HEK293 (cell line): ENCODE measurements at regions not wholly inside any gene's neighbourhood (a gene's known extent, or its start where the extent isn't known, plus 50 kb on each side); places are given as distances from the start of the nearest gene placed in this dataset.

Experiments used
- BCL11B ChIP-seq: fragments of 450-650 bp; formaldehyde crosslinking; IDR thresholded peaks from 2 replicates; pipeline ENCODE4 v1.5.1; 2016; ENCODE audit warnings: low read depth, missing biosample characterization, missing genetic modification characterization
- CTCF ChIP-seq: fragments of 450-650 bp; formaldehyde crosslinking; IDR thresholded peaks from 2 replicates; pipeline ENCODE4 v1.5.1; 2016; ENCODE audit warnings: missing biosample characterization, missing genetic modification characterization
- REST ChIP-seq: fragments of 450-650 bp; formaldehyde crosslinking; IDR thresholded peaks from 2 replicates; pipeline ENCODE4 v1.5.1; 2016; ENCODE audit warnings: missing biosample characterization, missing genetic modification characterization
- SETDB1 ChIP-seq: IDR thresholded peaks from one replicate; pipeline ENCODE4 v1.6.1; 2017; ENCODE audit warnings: mild to moderate bottlenecking, low read length, moderate library complexity, mixed read lengths; ENCODE audit not compliant: insufficient read length
- ZNF146 ChIP-seq: fragments of 450-650 bp; formaldehyde crosslinking; IDR thresholded peaks from 2 replicates; pipeline ENCODE4 v1.5.1; 2016; ENCODE audit warnings: missing biosample characterization, missing genetic modification characterization
- ZNF335 ChIP-seq: fragments of 450-650 bp; formaldehyde crosslinking; conservative IDR thresholded peaks from 2 replicates; pipeline ENCODE4 v1.5.1; 2016; ENCODE audit warnings: missing biosample characterization, missing genetic modification characterization
- ZNF629 ChIP-seq: fragments of 450-650 bp; formaldehyde crosslinking; IDR thresholded peaks from 2 replicates; pipeline ENCODE4 v1.5.1; 2017; ENCODE audit warnings: missing biosample characterization, missing genetic modification characterization
- ZSCAN30 ChIP-seq: fragments of 450-650 bp; IDR thresholded peaks from 2 replicates; pipeline ENCODE4 v1.5.1; 2018; ENCODE audit warnings: missing biosample characterization, mild to moderate bottlenecking, missing genetic modification characterization, moderate library complexity

- TF ChIP-seq ZNF629 (tag by site-specific recombination) (no peak), REST (tag by site-specific recombination) (no peak), CTCF (no peak), SETDB1 (no peak), ZNF335 (no peak), ZNF146 (tag by site-specific recombination) (no peak), ZSCAN30 (no peak), BCL11B (tag by site-specific recombination) (no peak)
Measured at GRCh38 chr12:72209086-72209485, 63.1 kb upstream of the TRHDE start.
